MM.1S (cell line): ENCODE measurements at regions not wholly inside any gene's neighbourhood (a gene's known extent, or its start where the extent isn't known, plus 50 kb on each side); places are given as distances from the start of the nearest gene placed in this dataset.

ENCODE experiments used
- DNase-seq: peaks from one replicate; pipeline ENCODE4 v3.0.0-alpha.2; 2015
- H2AFZ ChIP-seq: fragments of 300-600 bp; sonication (generic); 2 replicates; pipeline ENCODE4 v1.6.0; 2016; ENCODE audit warnings: antibody characterized with exemption, low read length
- H3F3A ChIP-seq: fragments of 300-600 bp; sonication (generic); 2 replicates; pipeline ENCODE4 v1.6.1; 2016; ENCODE audit warnings: mild to moderate bottlenecking, antibody characterized with exemption, low read length, moderate library complexity, mixed read lengths; ENCODE audit not compliant: insufficient read depth
- H3K27ac ChIP-seq: fragments of 300-600 bp; sonication (generic); 2 replicates; pipeline ENCODE4 v1.5.1; 2016; ENCODE audit warnings: mild to moderate bottlenecking, low read length
- H3K27me3 ChIP-seq: fragments of 300-600 bp; sonication (generic); replicated peaks from 2 replicates; pipeline ENCODE4 v1.6.0; 2016; ENCODE audit warnings: low read length; ENCODE audit not compliant: insufficient read depth
- H3K36me3 ChIP-seq: fragments of 300-600 bp; sonication (generic); replicated peaks from 2 replicates; pipeline ENCODE4 v1.6.1; 2016; ENCODE audit warnings: mild to moderate bottlenecking, low read length, mixed read lengths; ENCODE audit not compliant: insufficient read depth
- H3K4me1 ChIP-seq: fragments of 300-600 bp; sonication (generic); 2 replicates; pipeline ENCODE4 v1.6.1; 2016; ENCODE audit warnings: low read length, mixed read lengths
- H3K4me2 ChIP-seq: fragments of 300-600 bp; sonication (generic); 2 replicates; pipeline ENCODE4 v1.6.0; 2016; ENCODE audit warnings: low read depth, low read length
- H3K4me3 ChIP-seq: fragments of 300-600 bp; sonication (generic); 2 replicates; pipeline ENCODE4 v1.5.1; 2016; ENCODE audit warnings: low read length, mixed read lengths
- H3K79me2 ChIP-seq: fragments of 300-600 bp; sonication (generic); 2 replicates; pipeline ENCODE4 v1.6.1; 2016; ENCODE audit warnings: mixed run types, low read length, mixed read lengths
- H3K9ac ChIP-seq: fragments of 300-600 bp; sonication (generic); 2 replicates; pipeline ENCODE4 v1.6.1; 2016; ENCODE audit warnings: low read length, mixed read lengths
- H3K9me2 ChIP-seq: fragments of 300-600 bp; sonication (generic); replicated peaks from 2 replicates; pipeline ENCODE4 v1.6.1; 2016; ENCODE audit warnings: mild to moderate bottlenecking, low read length, mixed read lengths; ENCODE audit not compliant: insufficient read depth
- H3K9me3 ChIP-seq: fragments of 300-600 bp; sonication (generic); replicated peaks from 2 replicates; pipeline ENCODE4 v1.6.1; 2016; ENCODE audit warnings: mild to moderate bottlenecking, low read length, mixed read lengths; ENCODE audit not compliant: insufficient read depth
- H4K20me1 ChIP-seq: fragments of 300-600 bp; sonication (generic); 2 replicates; pipeline ENCODE4 v1.6.1; 2016; ENCODE audit warnings: mild to moderate bottlenecking, low read length, moderate library complexity, mixed read lengths; ENCODE audit not compliant: insufficient read depth
- EZH2 ChIP-seq: fragments of 300-600 bp; sonication (generic); optimal IDR thresholded peaks from 2 replicates; pipeline ENCODE3; 2017; ENCODE audit warnings: low read depth, mild to moderate bottlenecking, antibody characterized with exemption, low read length, mixed read lengths
- EZH2phosphoT487 ChIP-seq: fragments of 300-600 bp; sonication (generic); IDR thresholded peaks from 2 replicates; pipeline ENCODE4 v1.6.1; 2018; ENCODE audit warnings: antibody characterized with exemption, low read length
- TF ChIP-seq, protein P1 (sequence below): fragments of 300-600 bp; sonication (generic); IDR thresholded peaks from 2 replicates; pipeline ENCODE4 v1.5.1; 2016; ENCODE audit warnings: antibody characterized with exemption, low read length, mixed read lengths

DNA sequence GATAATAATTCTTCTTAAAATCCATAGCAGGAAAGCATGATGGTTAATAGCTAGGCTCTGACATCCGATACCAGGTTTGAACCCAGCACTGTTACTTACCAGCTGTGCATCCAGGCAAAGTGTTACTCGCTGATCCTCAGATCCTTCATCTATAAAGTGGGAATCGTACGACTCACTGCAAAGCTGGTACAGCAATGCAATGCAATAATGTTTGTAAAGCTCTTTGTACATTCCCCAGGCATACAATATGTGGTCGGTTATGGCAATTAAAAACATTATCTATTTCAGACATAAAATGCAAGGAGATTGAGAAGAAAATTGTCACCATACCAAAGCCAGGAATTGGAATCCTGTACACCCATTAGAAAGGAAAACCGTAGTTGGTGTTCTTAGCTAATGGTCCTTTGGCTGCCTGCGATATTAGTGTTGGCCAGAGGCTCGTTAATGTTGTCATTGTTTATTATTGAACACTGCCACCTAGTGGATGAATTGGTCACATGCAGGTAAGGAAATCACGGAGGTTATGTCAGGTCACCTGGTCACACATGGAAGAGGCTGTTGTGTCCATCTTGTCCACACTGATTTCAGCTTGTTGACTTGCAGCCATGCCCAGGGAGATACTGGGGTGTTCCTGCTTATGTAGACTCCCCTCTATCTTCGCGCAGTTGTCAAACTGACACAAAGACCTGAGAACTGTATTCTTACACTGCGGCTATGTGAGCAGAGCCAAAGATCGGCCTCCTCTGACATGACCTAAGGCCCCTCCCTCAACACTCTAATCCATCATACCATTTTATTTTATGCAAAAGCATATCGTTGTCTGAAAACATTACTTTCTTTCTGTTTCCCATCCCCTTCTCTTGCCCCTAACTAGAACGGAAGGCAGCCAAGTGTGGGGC, 87.5 kb upstream of the PPP2R2B start:
- Histone ChIP-seq H3F3A (no peaks in the 10 kb centered on the region), H3K9me2 (no peaks in the 10 kb centered on the region), H3K27me3 (no peaks in the 10 kb centered on the region), H3K4me1 (no peaks in the 10 kb centered on the region), H3K9ac (no peak overlapping the region), H3K79me2 (no peaks in the 10 kb centered on the region), H3K4me2 (no peak overlapping the region), H3K27ac (no peak overlapping the region), H3K9me3 (no peaks in the 10 kb centered on the region), H3K4me3 (no peak overlapping the region), H4K20me1 (no peaks in the 10 kb centered on the region), H2AFZ (no peak overlapping the region; the same call in 1 of the 2 replicates), H3K36me3 (no peaks in the 10 kb centered on the region)
- DNase-seq: peak; percentile 74
- no peak for TF ChIP-seq EZH2phosphoT487
- TF ChIP-seq, protein P1, sequence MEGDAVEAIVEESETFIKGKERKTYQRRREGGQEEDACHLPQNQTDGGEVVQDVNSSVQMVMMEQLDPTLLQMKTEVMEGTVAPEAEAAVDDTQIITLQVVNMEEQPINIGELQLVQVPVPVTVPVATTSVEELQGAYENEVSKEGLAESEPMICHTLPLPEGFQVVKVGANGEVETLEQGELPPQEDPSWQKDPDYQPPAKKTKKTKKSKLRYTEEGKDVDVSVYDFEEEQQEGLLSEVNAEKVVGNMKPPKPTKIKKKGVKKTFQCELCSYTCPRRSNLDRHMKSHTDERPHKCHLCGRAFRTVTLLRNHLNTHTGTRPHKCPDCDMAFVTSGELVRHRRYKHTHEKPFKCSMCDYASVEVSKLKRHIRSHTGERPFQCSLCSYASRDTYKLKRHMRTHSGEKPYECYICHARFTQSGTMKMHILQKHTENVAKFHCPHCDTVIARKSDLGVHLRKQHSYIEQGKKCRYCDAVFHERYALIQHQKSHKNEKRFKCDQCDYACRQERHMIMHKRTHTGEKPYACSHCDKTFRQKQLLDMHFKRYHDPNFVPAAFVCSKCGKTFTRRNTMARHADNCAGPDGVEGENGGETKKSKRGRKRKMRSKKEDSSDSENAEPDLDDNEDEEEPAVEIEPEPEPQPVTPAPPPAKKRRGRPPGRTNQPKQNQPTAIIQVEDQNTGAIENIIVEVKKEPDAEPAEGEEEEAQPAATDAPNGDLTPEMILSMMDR: peak; percentile 87

GRCh38 chr5:146967646-146968045, 89.1 kb upstream of the PPP2R2B start:
- no peak overlapping the region for H3K27ac ChIP-seq
- H3K36me3 ChIP-seq: no peaks in the 10 kb centered on the region
- no peak overlapping the region for H3K4me3 ChIP-seq
- no peaks in the 10 kb centered on the region for H3K9me2 ChIP-seq
- H3K4me1 ChIP-seq: no peaks in the 10 kb centered on the region
- no peaks in the 10 kb centered on the region for H3K79me2 ChIP-seq
- no peak overlapping the region for H3K9ac ChIP-seq
- H4K20me1 ChIP-seq: no peaks in the 10 kb centered on the region
- H3F3A ChIP-seq: no peaks in the 10 kb centered on the region
- DNase-seq: no peak
- no peaks in the 10 kb centered on the region for H3K9me3 ChIP-seq
- H2AFZ ChIP-seq: no peak overlapping the region
- TF ChIP-seq, protein P1: no peak
- TF ChIP-seq EZH2phosphoT487 (no peak), EZH2 (no peak)
- H3K27me3 ChIP-seq: no peaks in the 10 kb centered on the region
- no peak overlapping the region for H3K4me2 ChIP-seq

DNA sequence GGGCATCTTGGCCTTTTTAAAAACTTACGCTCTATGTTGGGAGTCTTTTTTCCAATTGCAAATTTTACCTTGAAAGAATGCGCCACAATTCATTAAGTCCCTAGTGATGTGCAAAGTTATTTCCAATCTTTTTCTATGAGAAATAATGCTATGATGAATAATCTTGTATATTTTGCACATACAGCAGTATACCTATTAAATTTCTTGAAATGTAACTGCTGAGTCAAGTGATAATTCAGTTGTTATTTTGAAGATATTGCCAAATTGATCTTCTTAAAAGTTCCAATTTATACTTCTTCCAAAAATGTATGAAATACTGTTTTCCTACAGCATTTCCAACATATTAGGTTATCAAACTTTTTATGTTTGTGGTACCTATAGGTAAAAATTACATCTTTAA, 92.8 kb upstream of the PPP2R2B start:
- Histone ChIP-seq H3K4me1 (no peaks in the 10 kb centered on the region), H3K27me3 (no peaks in the 10 kb centered on the region), H4K20me1 (no peaks in the 10 kb centered on the region), H3K9me2 (no peaks in the 10 kb centered on the region), H3F3A (no peaks in the 10 kb centered on the region), H3K79me2 (no peaks in the 10 kb centered on the region), H3K9ac (no peak overlapping the region), H3K9me3 (no peaks in the 10 kb centered on the region), H3K4me3 (no peak overlapping the region), H3K4me2 (no peak overlapping the region), H3K27ac (no peak overlapping the region), H3K36me3 (no peaks in the 10 kb centered on the region), H2AFZ (no peak overlapping the region)
- TF ChIP-seq, protein P1: no peak
- no peak for TF ChIP-seq EZH2phosphoT487
- TF ChIP-seq EZH2: no peak
- no peak for DNase-seq
